GM23248 (cell line): ENCODE measurements at regions not wholly inside any gene's neighbourhood (a gene's known extent, or its start where the extent isn't known, plus 50 kb on each side); places are given as distances from the start of the nearest gene placed in this dataset.

Experiments
- EZH2 ChIP-seq: fragments of 200-600 bp; sonication (generic); IDR thresholded peaks from 2 replicates; pipeline ENCODE4 v1.6.1; 2018; ENCODE audit warnings: antibody characterized with exemption, mild to moderate bottlenecking; ENCODE audit not compliant: insufficient read depth, poor library complexity, severe bottlenecking
- EZH2phosphoT487 ChIP-seq: fragments of 200-600 bp; sonication (generic); IDR thresholded peaks from 2 replicates; pipeline ENCODE4 v1.6.1; 2018; ENCODE audit warnings: antibody characterized with exemption, moderate library complexity, mild to moderate bottlenecking, low read depth; ENCODE audit not compliant: insufficient read depth

DNA sequence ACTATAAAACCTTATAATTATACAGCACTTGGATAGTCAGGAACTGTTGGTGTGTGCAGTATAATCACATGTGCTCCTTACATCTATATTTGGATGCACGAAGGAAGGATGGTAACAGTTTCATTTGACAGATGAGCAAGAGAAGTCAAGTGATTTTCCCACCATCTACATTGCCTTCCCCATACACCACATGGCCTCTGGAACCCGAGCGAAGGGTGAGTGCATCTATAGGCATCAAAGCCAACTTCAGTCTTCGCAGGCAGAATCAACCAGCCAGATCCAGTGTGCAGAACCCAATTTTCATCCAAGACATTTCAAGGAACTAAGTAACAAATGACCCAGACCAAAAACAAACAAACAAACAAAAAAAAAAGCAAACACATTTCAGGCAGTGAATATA, 85.1 kb upstream of the BLID start:
- TF ChIP-seq EZH2 (no peak), EZH2phosphoT487 (no peak)
